Cardiac muscle cell (in vitro differentiated cells and primary cell): ENCODE measurements at regions not wholly inside any gene's neighbourhood (a gene's known extent, or its start where the extent isn't known, plus 50 kb on each side); places are given as distances from the start of the nearest gene placed in this dataset.

Source experiments
- DNase-seq, 2 donors: peaks; one replicate each; pipeline versions ENCODE4 v3.0.0 to v3.0.0-alpha.2; 2010 to 2017; ENCODE audit warnings: low read depth in 1 of 2, low spot score in 1 of 2
- H3K27ac ChIP-seq: fragments of 200-600 bp; sonication (generic); 2 replicates; pipeline ENCODE4 v1.5.1; 2016
- H3K27me3 ChIP-seq: fragments of 200-600 bp; sonication (generic); 2 replicates; pipeline ENCODE4 v1.6.0; 2016; ENCODE audit warnings: control low read depth
- H3K36me3 ChIP-seq: fragments of 200-600 bp; sonication (generic); 2 replicates; pipeline ENCODE4 v1.5.1; 2016; ENCODE audit warnings: control low read depth
- H3K4me1 ChIP-seq: fragments of 200-600 bp; sonication (generic); 2 replicates; pipeline ENCODE4 v1.8.1; 2017; ENCODE audit warnings: low read depth, mild to moderate bottlenecking, mixed run types
- H3K4me3 ChIP-seq: fragments of 200-600 bp; sonication (generic); 2 replicates; pipeline ENCODE4 v1.5.1; 2016; ENCODE audit warnings: mild to moderate bottlenecking
- H3K9me3 ChIP-seq: fragments of 200-600 bp; sonication (generic); 2 replicates; pipeline ENCODE4 v1.5.1; 2017; ENCODE audit warnings: low read depth, mild to moderate bottlenecking, control low read depth
- CTCF ChIP-seq: IDR thresholded peaks from 2 replicates; pipeline ENCODE4 v1.5.1; 2012; ENCODE audit warnings: low read depth, mild to moderate bottlenecking, low read length

DNA sequence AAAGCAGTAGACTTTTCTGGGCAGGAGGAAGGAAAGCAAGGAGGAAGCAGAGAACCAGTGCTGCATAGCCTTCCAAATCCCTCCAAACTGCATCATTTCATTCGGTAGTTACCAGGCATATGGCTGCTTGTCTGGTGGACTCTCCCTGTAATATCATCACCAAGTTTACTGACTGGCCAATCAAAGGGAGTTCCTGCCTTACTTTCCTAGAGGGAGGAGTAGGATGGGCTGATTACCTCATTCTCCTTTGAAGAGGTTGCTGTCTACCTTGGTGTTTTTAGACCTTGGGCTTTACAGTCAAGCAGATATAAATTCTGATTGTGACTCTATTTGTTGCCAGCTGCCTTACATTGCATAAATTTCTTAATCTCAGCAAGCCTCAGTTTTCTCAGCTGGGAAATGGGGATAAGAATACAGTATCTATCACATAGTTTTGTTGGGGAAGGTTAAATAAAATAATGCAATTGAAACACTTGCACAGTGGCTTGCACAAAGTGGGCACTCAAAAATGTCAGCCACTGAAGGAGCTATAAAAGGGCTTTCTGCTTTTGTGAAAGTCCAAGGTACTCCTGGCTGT lies 297.3 kb upstream of the PROX1 start:
- no peaks in the 10 kb centered on the region for H3K36me3 ChIP-seq
- H3K27ac ChIP-seq, result no peak overlapping the region
- no peaks in the 10 kb centered on the region for H3K27me3 ChIP-seq
- TF ChIP-seq CTCF, result no peak
- H3K4me3 ChIP-seq, result no peak overlapping the region
- no peaks in the 10 kb centered on the region for H3K9me3 ChIP-seq
- H3K4me1 ChIP-seq, result no peaks in the 10 kb centered on the region
- DNase-seq, result no peak

GRCh38 chr1:213692321-213692720 lies 295.5 kb upstream of the PROX1 start:
- H3K9me3 ChIP-seq, result no peaks in the 10 kb centered on the region
- H3K27me3 ChIP-seq, result no peaks in the 10 kb centered on the region
- TF ChIP-seq CTCF, result no peak
- no peak overlapping the region for H3K27ac ChIP-seq
- H3K36me3 ChIP-seq, result no peaks in the 10 kb centered on the region
- no peak for DNase-seq
- no peaks in the 10 kb centered on the region for H3K4me1 ChIP-seq
- H3K4me3 ChIP-seq, result no peak overlapping the region

GRCh38 chr1:213693864-213694263 lies 293.9 kb upstream of the PROX1 start:
- H3K36me3 ChIP-seq, result no peaks in the 10 kb centered on the region
- no peaks in the 10 kb centered on the region for H3K4me1 ChIP-seq
- TF ChIP-seq CTCF, result no peak
- H3K9me3 ChIP-seq, result no peaks in the 10 kb centered on the region
- no peak for DNase-seq
- no peak overlapping the region for H3K27ac ChIP-seq
- no peak overlapping the region for H3K4me3 ChIP-seq
- H3K27me3 ChIP-seq, result no peaks in the 10 kb centered on the region

DNA sequence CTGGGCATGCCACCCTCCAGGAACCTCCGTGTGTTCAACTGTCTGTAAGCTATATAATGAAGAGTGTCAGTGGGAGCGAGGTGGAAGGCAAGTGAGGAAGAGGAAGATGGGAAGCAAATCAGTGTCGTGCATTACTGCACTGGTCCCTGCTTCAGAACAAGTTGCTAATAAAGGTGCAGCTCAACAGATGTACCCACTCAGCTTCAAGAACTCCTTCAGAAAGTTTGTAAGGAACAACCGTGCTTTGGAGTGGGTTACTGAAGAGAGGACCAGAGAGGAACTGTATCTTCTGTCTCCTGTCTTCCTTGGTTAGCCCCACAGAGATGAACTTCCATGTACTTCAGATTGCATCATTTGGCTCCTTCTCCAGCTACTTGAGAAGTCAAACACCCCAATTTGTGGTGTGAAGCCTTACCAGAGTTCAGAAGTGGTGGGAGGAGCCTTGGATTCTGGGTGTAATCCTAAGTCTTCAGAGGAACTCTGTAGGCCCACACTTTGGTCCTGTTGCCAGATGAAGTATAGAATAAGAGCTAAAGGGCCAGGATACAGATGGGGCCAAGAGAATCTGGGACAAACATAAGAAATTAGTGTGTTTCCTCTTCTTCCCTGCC lies 290.5 kb upstream of the PROX1 start:
- Histone ChIP-seq H3K9me3 (no peaks in the 10 kb centered on the region), H3K27ac (no peak overlapping the region), H3K4me1 (no peaks in the 10 kb centered on the region), H3K4me3 (no peak overlapping the region), H3K36me3 (no peaks in the 10 kb centered on the region), H3K27me3 (no peaks in the 10 kb centered on the region)
- no peak for DNase-seq
- no peak for TF ChIP-seq CTCF

- no peak for DNase-seq
- Histone ChIP-seq H3K9me3 (no peaks in the 10 kb centered on the region), H3K4me1 (no peaks in the 10 kb centered on the region), H3K27ac (no peak overlapping the region), H3K36me3 (no peaks in the 10 kb centered on the region), H3K27me3 (no peaks in the 10 kb centered on the region), H3K4me3 (no peak overlapping the region)
- no peak for TF ChIP-seq CTCF
Observed at GRCh38 chr1:213698092-213698702, 289.6 kb upstream of the PROX1 start.
